ENCODE measurements at regions not wholly inside any gene's neighbourhood (a gene's known extent, or its start where the extent isn't known, plus 50 kb on each side); places are given as distances from the start of the nearest gene placed in this dataset.
A peak's percentile ranks its signal among the peaks of the same experiment; 100 is the strongest.
"Not testable (repeated sequence)": the region's sequence is repeated elsewhere in the genome, so short reads cannot be mapped to it uniquely, and the experiment has no call there.

DNA sequence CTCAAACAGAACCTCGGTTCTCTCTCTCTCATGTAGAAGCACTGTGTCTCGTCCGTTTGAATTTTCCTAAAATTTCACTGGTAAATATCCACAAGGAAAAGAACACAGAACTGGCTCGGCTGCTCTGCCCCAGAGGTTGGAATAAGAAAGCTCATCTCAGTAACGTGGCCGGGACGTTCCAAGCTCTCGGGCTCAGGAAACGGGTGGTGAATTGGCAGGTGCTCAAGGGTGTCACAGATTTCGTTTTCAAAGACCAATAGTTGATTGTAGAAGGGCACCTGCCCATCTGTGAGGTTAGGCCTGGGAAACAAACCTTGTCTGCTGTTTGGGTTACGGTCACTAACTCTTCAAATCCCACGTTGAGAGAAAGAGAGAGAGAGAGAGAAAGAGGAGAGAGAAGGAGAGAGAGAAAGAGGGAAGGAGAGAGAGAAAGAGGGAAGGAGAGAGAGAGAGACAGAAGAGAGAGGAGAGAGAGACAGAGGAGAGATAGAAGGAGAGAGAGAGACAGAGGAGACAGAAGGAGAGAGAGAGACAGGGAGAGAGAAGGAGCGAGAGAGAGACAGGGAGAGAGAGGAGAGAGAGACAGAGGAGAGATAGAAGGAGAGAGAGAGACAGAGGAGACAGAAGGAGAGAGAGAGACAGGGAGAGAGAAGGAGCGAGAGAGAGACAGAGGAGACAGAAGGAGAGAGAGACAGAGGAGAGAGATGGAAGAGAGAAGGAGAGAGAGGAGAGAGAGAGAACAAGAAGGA is 106.6 kb downstream of the CRLF2 start:
- DNase-seq (ENCODE audit: low read depth, low spot score): no peak
- Mint-ChIP-seq H3K9me3 (no peaks in the 10 kb centered on the region), H3K27ac (ENCODE audit: unreplicated experiment) (peak overlapping the region; percentile 9), H3K36me3 (ENCODE audit: low read depth) (no peaks in the 10 kb centered on the region), H3K27me3 (ENCODE audit: low read depth) (peaks cover 50% of the 10 kb centered on the region), H3K4me1 (peaks cover 20% of the 10 kb centered on the region), H3K4me3 (no peak overlapping the region)
- TF ChIP-seq, protein P1, sequence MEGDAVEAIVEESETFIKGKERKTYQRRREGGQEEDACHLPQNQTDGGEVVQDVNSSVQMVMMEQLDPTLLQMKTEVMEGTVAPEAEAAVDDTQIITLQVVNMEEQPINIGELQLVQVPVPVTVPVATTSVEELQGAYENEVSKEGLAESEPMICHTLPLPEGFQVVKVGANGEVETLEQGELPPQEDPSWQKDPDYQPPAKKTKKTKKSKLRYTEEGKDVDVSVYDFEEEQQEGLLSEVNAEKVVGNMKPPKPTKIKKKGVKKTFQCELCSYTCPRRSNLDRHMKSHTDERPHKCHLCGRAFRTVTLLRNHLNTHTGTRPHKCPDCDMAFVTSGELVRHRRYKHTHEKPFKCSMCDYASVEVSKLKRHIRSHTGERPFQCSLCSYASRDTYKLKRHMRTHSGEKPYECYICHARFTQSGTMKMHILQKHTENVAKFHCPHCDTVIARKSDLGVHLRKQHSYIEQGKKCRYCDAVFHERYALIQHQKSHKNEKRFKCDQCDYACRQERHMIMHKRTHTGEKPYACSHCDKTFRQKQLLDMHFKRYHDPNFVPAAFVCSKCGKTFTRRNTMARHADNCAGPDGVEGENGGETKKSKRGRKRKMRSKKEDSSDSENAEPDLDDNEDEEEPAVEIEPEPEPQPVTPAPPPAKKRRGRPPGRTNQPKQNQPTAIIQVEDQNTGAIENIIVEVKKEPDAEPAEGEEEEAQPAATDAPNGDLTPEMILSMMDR (conservative IDR thresholded peaks at IDR 0.05): no peak

DNA sequence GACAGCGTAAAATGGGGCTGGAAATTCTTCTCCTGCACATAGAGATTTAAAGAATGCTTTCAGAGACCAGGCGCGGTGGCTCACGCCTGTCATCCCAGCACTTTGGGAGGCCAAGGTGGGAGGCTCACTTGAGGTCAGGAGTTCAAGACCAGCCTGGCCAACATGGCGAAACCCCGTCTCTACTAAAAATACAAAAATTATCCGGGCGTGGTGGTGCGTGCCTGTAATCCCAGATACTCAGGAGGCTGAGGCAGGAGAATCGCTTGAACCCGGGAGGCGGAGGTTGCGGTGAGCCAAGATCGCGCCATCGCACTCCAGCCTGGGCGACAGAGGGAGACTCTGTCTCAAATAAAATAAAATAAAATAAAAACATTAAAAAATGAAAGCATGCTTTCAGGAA is 107.4 kb downstream of the CRLF2 start:
- not testable (repeated sequence) for H3K27ac Mint-ChIP-seq (ENCODE audit: unreplicated experiment); H3K4me3 Mint-ChIP-seq; H3K9me3 Mint-ChIP-seq; H3K36me3 Mint-ChIP-seq (ENCODE audit: low read depth); DNase-seq (ENCODE audit: low read depth, low spot score)
- Mint-ChIP-seq H3K27me3 (ENCODE audit: low read depth) (peaks cover 49% of the 10 kb centered on the region), H3K4me1 (peaks cover 18% of the 10 kb centered on the region)

DNA sequence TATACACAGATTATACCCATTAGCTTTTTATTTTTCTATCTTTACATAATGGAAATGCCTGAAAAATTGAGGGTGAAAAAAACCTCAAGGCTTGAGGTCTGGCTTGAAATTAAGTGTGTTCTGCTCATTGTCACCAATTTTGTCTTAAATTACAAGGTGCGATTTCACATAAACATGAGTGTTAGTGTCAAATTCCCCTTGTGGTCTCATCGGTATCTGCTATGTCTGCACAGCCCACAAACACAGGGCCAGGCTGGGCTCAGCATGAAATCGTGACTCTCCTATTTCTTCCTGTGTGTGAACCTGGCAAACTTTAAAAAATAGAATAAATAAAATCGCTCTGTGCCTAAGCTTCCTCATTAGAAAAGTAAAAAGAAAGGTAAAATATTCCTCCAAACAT is 109.1 kb downstream of the CRLF2 start:
- Mint-ChIP-seq H3K4me3 (no peak overlapping the region), H3K27ac (ENCODE audit: unreplicated experiment) (no peak overlapping the region), H3K27me3 (ENCODE audit: low read depth) (peaks cover 50% of the 10 kb centered on the region), H3K9me3 (no peaks in the 10 kb centered on the region), H3K36me3 (ENCODE audit: low read depth) (no peaks in the 10 kb centered on the region), H3K4me1 (peaks cover 10% of the 10 kb centered on the region)
- TF ChIP-seq, protein P1 (conservative IDR thresholded peaks at IDR 0.05): no peak
- no peak for DNase-seq (ENCODE audit: low read depth, low spot score)

GRCh38 chrX:1102786-1103185 is 109.7 kb downstream of the CRLF2 start:
- Mint-ChIP-seq H3K4me3 (no peak overlapping the region), H3K9me3 (no peaks in the 10 kb centered on the region), H3K4me1 (peaks cover 8% of the 10 kb centered on the region), H3K27me3 (ENCODE audit: low read depth) (peaks cover 44% of the 10 kb centered on the region), H3K36me3 (ENCODE audit: low read depth) (no peaks in the 10 kb centered on the region), H3K27ac (ENCODE audit: unreplicated experiment) (no peak overlapping the region)
- no peak for DNase-seq (ENCODE audit: low read depth, low spot score)
- TF ChIP-seq, protein P1 (conservative IDR thresholded peaks at IDR 0.05): no peak

GRCh38 chrX:1102221-1102620 is 110.2 kb downstream of the CRLF2 start:
- not testable (repeated sequence) for H3K4me3 Mint-ChIP-seq; DNase-seq (ENCODE audit: low read depth, low spot score); H3K4me1 Mint-ChIP-seq; H3K27ac Mint-ChIP-seq (ENCODE audit: unreplicated experiment); H3K36me3 Mint-ChIP-seq (ENCODE audit: low read depth); H3K9me3 Mint-ChIP-seq
- peaks cover 38% of the 10 kb centered on the region for H3K27me3 Mint-ChIP-seq (ENCODE audit: low read depth)

DNA sequence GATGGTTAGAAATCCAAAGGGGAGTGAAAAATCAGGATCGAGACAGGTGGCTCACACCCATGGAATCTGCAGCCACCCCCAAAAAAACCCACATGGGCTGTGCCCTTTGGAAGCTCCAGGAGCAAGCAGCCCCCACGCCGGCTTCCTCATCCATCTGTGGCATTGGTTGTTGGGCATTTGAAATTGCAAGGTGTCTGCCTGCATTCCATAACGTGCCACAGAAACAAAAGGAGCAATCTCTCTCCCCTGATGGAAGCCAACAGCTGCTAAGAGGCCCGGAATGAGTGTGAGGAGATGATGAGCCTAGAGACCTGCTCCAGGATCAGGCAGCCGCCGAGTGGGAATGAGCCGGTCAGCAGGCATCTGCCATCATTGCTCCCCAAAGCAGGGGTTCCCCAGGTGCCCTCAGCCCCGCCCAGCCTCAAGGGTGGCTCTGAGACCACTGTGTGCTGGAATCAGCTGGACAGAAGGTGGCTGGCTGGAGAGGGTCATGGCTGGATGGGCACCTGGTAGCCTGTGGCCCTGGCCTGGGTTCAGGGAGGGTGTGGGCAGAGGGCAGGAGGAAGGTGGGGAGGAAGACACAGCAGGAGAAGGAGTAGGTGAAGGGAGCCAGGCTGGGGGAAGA is 113.2 kb downstream of the CRLF2 start:
- Mint-ChIP-seq H3K9me3 (no peaks in the 10 kb centered on the region), H3K36me3 (ENCODE audit: low read depth) (no peaks in the 10 kb centered on the region), H3K27me3 (ENCODE audit: low read depth) (peaks cover 23% of the 10 kb centered on the region), H3K27ac (ENCODE audit: unreplicated experiment) (no peak overlapping the region), H3K4me1 (peaks cover 3% of the 10 kb centered on the region), H3K4me3 (no peak overlapping the region)
- DNase-seq (ENCODE audit: low read depth, low spot score): no peak
- TF ChIP-seq, protein P1 (conservative IDR thresholded peaks at IDR 0.05): no peak
